ENCODE measurements at regions not wholly inside any gene's neighbourhood (a gene's known extent, or its start where the extent isn't known, plus 50 kb on each side); places are given as distances from the start of the nearest gene placed in this dataset.
"Not testable (repeated sequence)": the region's sequence is repeated elsewhere in the genome, so short reads cannot be mapped to it uniquely, and the experiment has no call there.

DNA sequence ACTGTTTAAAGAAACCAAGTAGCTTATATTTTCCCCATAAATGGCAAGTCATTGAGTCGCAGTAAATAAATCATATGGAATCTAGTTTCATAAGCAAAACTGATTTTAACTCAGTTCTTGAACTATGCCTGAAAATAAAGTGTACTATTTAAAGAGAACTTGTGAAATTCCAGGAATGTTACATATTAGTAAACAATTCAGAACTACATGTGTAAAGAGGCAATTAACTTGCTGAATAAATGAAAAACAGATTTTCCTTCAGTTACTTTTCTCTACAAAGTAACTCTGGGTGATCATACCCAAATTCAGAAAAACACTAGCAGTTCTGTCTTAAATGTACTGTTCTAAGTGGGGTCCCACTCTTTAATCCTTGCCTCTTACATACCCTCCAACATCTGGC, 236.1 kb upstream of the EDNRA start:
- Histone ChIP-seq H3K27ac (ENCODE audit: low read depth in 2 of 2, low read length in 1 of 2) (no peak overlapping the region), H3K36me3 (ENCODE audit: control insufficient read depth in 2 of 2, insufficient read depth in 2 of 2, low read length in 1 of 2) (no peaks in the 10 kb centered on the region), H3K9me3 (ENCODE audit: control insufficient read depth in 2 of 2, insufficient read depth in 1 of 2, low read depth in 1 of 2, low read length in 1 of 2) (no peaks in the 10 kb centered on the region), H3K4me1 (ENCODE audit: control insufficient read depth in 2 of 2, insufficient read depth in 2 of 2, low read length in 1 of 2) (no peaks in the 10 kb centered on the region), H3K27me3 (ENCODE audit: control insufficient read depth in 1 of 2, insufficient read depth in 2 of 2, low read length in 2 of 2) (no peaks in the 10 kb centered on the region), H3K4me3 (ENCODE audit: low read depth in 1 of 2, low read length in 2 of 2) (no peak overlapping the region)
- 0% methylated on average over 1 of the region's 1 CpG for WGBS, 2 donors

DNA sequence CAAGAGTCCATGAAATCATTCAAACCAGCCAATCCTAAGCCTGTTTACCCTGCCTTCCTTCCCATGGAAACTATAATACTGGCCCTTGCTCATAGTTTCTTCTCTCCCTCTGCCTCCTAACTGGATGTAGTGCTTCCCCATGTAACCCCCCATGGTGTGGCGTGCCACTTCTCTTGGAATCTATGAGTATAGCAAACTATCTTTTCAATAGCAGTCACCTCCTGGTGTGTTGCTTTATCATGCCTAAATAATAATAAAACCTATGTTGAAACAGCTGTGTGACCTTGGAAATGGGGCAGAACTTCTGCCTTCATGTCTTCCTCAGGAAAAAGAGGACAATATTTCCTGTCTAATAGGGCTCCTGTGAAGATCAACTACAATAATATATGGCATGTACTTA, 234.8 kb upstream of the EDNRA start:
- H3K36me3 ChIP-seq (ENCODE audit: control insufficient read depth in 2 of 2, insufficient read depth in 2 of 2, low read length in 1 of 2) = no peaks in the 10 kb centered on the region
- no peaks in the 10 kb centered on the region for H3K9me3 ChIP-seq (ENCODE audit: control insufficient read depth in 2 of 2, insufficient read depth in 1 of 2, low read depth in 1 of 2, low read length in 1 of 2)
- no peaks in the 10 kb centered on the region for H3K27me3 ChIP-seq (ENCODE audit: control insufficient read depth in 1 of 2, insufficient read depth in 2 of 2, low read length in 2 of 2)
- H3K4me1 ChIP-seq (ENCODE audit: control insufficient read depth in 2 of 2, insufficient read depth in 2 of 2, low read length in 1 of 2) = no peaks in the 10 kb centered on the region
- H3K4me3 ChIP-seq (ENCODE audit: low read depth in 1 of 2, low read length in 2 of 2) = no peak overlapping the region
- H3K27ac ChIP-seq (ENCODE audit: low read depth in 2 of 2, low read length in 1 of 2) = no peak overlapping the region
- 88 to 94% methylated on average over 1 of the region's 1 CpG for WGBS, 2 donors

GRCh38 chr4:147246528-147246927, 234.4 kb upstream of the EDNRA start:
- H3K4me3 ChIP-seq (ENCODE audit: low read depth in 1 of 2, low read length in 2 of 2); H3K9me3 ChIP-seq (ENCODE audit: control insufficient read depth in 2 of 2, insufficient read depth in 1 of 2, low read depth in 1 of 2, low read length in 1 of 2); H3K36me3 ChIP-seq (ENCODE audit: control insufficient read depth in 2 of 2, insufficient read depth in 2 of 2, low read length in 1 of 2); H3K27ac ChIP-seq (ENCODE audit: low read depth in 2 of 2, low read length in 1 of 2); H3K4me1 ChIP-seq (ENCODE audit: control insufficient read depth in 2 of 2, insufficient read depth in 2 of 2, low read length in 1 of 2); H3K27me3 ChIP-seq (ENCODE audit: control insufficient read depth in 1 of 2, insufficient read depth in 2 of 2, low read length in 2 of 2): not testable (repeated sequence)
- 88 to 90% methylated on average over 2 of the region's 2 CpGs for WGBS, 2 donors

- no peaks in the 10 kb centered on the region for H3K27me3 ChIP-seq (ENCODE audit: control insufficient read depth in 1 of 2, insufficient read depth in 2 of 2, low read length in 2 of 2)
- 33 to 49% methylated on average over 2 of the region's 2 CpGs for WGBS, 2 donors
- no peaks in the 10 kb centered on the region for H3K4me1 ChIP-seq (ENCODE audit: control insufficient read depth in 2 of 2, insufficient read depth in 2 of 2, low read length in 1 of 2)
- H3K9me3 ChIP-seq (ENCODE audit: control insufficient read depth in 2 of 2, insufficient read depth in 1 of 2, low read depth in 1 of 2, low read length in 1 of 2) = no peaks in the 10 kb centered on the region
- H3K27ac ChIP-seq (ENCODE audit: low read depth in 2 of 2, low read length in 1 of 2) = no peak overlapping the region
- H3K36me3 ChIP-seq (ENCODE audit: control insufficient read depth in 2 of 2, insufficient read depth in 2 of 2, low read length in 1 of 2) = no peaks in the 10 kb centered on the region
- no peak overlapping the region for H3K4me3 ChIP-seq (ENCODE audit: low read depth in 1 of 2, low read length in 2 of 2)
Measured at GRCh38 chr4:147247579-147247978, 233.3 kb upstream of the EDNRA start.

- Histone ChIP-seq H3K4me3 (ENCODE audit: low read depth in 1 of 2, low read length in 2 of 2) (no peak overlapping the region), H3K36me3 (ENCODE audit: control insufficient read depth in 2 of 2, insufficient read depth in 2 of 2, low read length in 1 of 2) (no peaks in the 10 kb centered on the region), H3K27me3 (ENCODE audit: control insufficient read depth in 1 of 2, insufficient read depth in 2 of 2, low read length in 2 of 2) (no peaks in the 10 kb centered on the region), H3K4me1 (ENCODE audit: control insufficient read depth in 2 of 2, insufficient read depth in 2 of 2, low read length in 1 of 2) (no peaks in the 10 kb centered on the region), H3K27ac (ENCODE audit: low read depth in 2 of 2, low read length in 1 of 2) (no peak overlapping the region), H3K9me3 (ENCODE audit: control insufficient read depth in 2 of 2, insufficient read depth in 1 of 2, low read depth in 1 of 2, low read length in 1 of 2) (no peaks in the 10 kb centered on the region)
Measured at GRCh38 chr4:147250062-147250461, 230.8 kb upstream of the EDNRA start.

- not testable (repeated sequence) for H3K27me3 ChIP-seq (ENCODE audit: control insufficient read depth in 1 of 2, insufficient read depth in 2 of 2, low read length in 2 of 2); H3K9me3 ChIP-seq (ENCODE audit: control insufficient read depth in 2 of 2, insufficient read depth in 1 of 2, low read depth in 1 of 2, low read length in 1 of 2); H3K36me3 ChIP-seq (ENCODE audit: control insufficient read depth in 2 of 2, insufficient read depth in 2 of 2, low read length in 1 of 2); H3K27ac ChIP-seq (ENCODE audit: low read depth in 2 of 2, low read length in 1 of 2); H3K4me3 ChIP-seq (ENCODE audit: low read depth in 1 of 2, low read length in 2 of 2); H3K4me1 ChIP-seq (ENCODE audit: control insufficient read depth in 2 of 2, insufficient read depth in 2 of 2, low read length in 1 of 2)
- WGBS, 2 donors = 86 to 88% methylated on average over 11 of the region's 11 CpGs
Measured at GRCh38 chr4:147255268-147255667, 225.6 kb upstream of the EDNRA start.

DNA sequence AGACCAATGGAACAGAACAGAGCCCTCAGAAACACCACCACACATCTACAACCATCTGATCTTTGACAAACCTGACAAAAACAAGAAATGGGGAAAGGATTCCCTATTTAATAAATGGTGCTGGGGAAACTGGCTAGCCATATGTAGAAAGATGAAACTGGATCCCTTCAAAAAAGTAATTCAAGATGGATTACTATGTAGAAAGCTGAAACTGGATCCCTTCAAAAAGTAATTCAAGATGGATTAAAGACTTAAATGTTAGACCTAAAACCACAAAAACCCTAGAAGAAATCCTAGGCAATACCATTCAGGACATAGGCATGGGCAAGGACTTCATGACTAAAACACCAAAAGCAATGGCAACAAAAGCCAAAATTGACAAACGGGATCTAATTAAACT, 221.6 kb upstream of the EDNRA start:
- not testable (repeated sequence) for H3K4me1 ChIP-seq (ENCODE audit: control insufficient read depth in 2 of 2, insufficient read depth in 2 of 2, low read length in 1 of 2); H3K27me3 ChIP-seq (ENCODE audit: control insufficient read depth in 1 of 2, insufficient read depth in 2 of 2, low read length in 2 of 2); H3K9me3 ChIP-seq (ENCODE audit: control insufficient read depth in 2 of 2, insufficient read depth in 1 of 2, low read depth in 1 of 2, low read length in 1 of 2); H3K27ac ChIP-seq (ENCODE audit: low read depth in 2 of 2, low read length in 1 of 2); H3K4me3 ChIP-seq (ENCODE audit: low read depth in 1 of 2, low read length in 2 of 2); H3K36me3 ChIP-seq (ENCODE audit: control insufficient read depth in 2 of 2, insufficient read depth in 2 of 2, low read length in 1 of 2)
- WGBS, 2 donors = 63 to 80% methylated on average over 1 of the region's 1 CpG

DNA sequence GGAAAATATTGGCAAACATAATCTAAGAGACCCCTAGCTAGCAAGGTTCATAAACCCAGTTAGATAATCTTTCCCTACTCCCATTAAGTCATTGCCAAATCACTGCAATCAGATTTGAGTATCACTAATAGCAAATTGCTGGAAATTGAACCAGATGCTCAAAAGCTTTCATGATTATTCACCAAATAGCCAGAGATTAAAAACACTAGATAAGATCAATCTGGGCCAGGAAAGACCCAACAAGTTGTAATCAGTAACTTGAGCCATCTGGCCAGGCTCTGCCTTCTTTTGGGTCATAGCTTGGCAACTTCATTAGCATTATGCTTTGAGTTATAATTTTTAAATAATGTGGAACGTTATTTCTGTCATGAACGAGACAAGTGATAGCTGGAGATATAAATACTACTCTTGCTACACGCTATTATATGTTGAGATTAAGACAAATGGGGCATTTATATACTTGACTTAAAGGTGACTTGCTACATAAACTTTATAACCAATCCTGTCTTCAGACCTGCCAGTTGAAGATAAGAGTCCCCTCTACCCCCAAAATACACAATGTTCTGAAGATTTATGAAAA, 196.6 kb upstream of the EDNRA start:
- H3K9me3 ChIP-seq (ENCODE audit: control insufficient read depth in 2 of 2, insufficient read depth in 1 of 2, low read depth in 1 of 2, low read length in 1 of 2) = no peaks in the 10 kb centered on the region
- no peaks in the 10 kb centered on the region for H3K27me3 ChIP-seq (ENCODE audit: control insufficient read depth in 1 of 2, insufficient read depth in 2 of 2, low read length in 2 of 2)
- H3K27ac ChIP-seq (ENCODE audit: low read depth in 2 of 2, low read length in 1 of 2) = no peak overlapping the region
- H3K36me3 ChIP-seq (ENCODE audit: control insufficient read depth in 2 of 2, insufficient read depth in 2 of 2, low read length in 1 of 2) = no peaks in the 10 kb centered on the region
- WGBS, 2 donors = 61 to 68% methylated on average over 3 of the region's 3 CpGs
- no peaks in the 10 kb centered on the region for H3K4me1 ChIP-seq (ENCODE audit: control insufficient read depth in 2 of 2, insufficient read depth in 2 of 2, low read length in 1 of 2)
- H3K4me3 ChIP-seq (ENCODE audit: low read depth in 1 of 2, low read length in 2 of 2) = no peak overlapping the region

GRCh38 chr4:147284935-147285334, 196.0 kb upstream of the EDNRA start:
- Histone ChIP-seq H3K9me3 (ENCODE audit: control insufficient read depth in 2 of 2, insufficient read depth in 1 of 2, low read depth in 1 of 2, low read length in 1 of 2) (no peaks in the 10 kb centered on the region), H3K36me3 (ENCODE audit: control insufficient read depth in 2 of 2, insufficient read depth in 2 of 2, low read length in 1 of 2) (no peaks in the 10 kb centered on the region), H3K4me3 (ENCODE audit: low read depth in 1 of 2, low read length in 2 of 2) (no peak overlapping the region), H3K27me3 (ENCODE audit: control insufficient read depth in 1 of 2, insufficient read depth in 2 of 2, low read length in 2 of 2) (no peaks in the 10 kb centered on the region), H3K27ac (ENCODE audit: low read depth in 2 of 2, low read length in 1 of 2) (no peak overlapping the region), H3K4me1 (ENCODE audit: control insufficient read depth in 2 of 2, insufficient read depth in 2 of 2, low read length in 1 of 2) (no peaks in the 10 kb centered on the region)
- 39 to 59% methylated on average over 1 of the region's 1 CpG for WGBS, 2 donors

DNA sequence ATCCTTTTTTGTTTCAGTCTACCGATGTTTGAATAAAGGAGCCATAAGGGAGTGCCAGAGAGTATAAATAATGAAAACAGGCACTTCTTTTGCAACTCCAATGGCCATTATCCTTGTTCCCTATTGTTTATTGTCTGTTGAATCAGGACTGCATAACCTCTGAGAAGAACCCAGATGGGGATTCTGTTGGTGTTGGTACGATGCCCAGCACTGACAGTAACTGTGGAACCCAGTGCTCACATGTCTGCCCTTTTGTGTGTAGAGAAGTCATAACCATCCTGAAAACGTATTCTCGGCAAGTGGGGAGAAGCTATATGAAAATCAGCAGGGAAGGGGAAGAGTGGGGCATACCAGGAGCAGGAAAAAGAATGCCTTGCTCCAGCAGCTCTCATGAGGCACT, 195.1 kb upstream of the EDNRA start:
- H3K27ac ChIP-seq (ENCODE audit: low read depth in 2 of 2, low read length in 1 of 2) = no peak overlapping the region
- WGBS, 2 donors = 85 to 87% methylated on average over 4 of the region's 4 CpGs

More for the DNA sequence above, 195.1 kb upstream of the EDNRA start:
- Histone ChIP-seq H3K9me3 (ENCODE audit: control insufficient read depth in 2 of 2, insufficient read depth in 1 of 2, low read depth in 1 of 2, low read length in 1 of 2) (no peaks in the 10 kb centered on the region), H3K4me3 (ENCODE audit: low read depth in 1 of 2, low read length in 2 of 2) (no peak overlapping the region), H3K36me3 (ENCODE audit: control insufficient read depth in 2 of 2, insufficient read depth in 2 of 2, low read length in 1 of 2) (no peaks in the 10 kb centered on the region), H3K27me3 (ENCODE audit: control insufficient read depth in 1 of 2, insufficient read depth in 2 of 2, low read length in 2 of 2) (no peaks in the 10 kb centered on the region), H3K4me1 (ENCODE audit: control insufficient read depth in 2 of 2, insufficient read depth in 2 of 2, low read length in 1 of 2) (no peaks in the 10 kb centered on the region)

Data from esophagus (tissue), 2 donors.